HFF-Myc (cell line): ENCODE measurements at regions not wholly inside any gene's neighbourhood (a gene's known extent, or its start where the extent isn't known, plus 50 kb on each side); places are given as distances from the start of the nearest gene placed in this dataset.

Experiments
- DNase-seq: peaks from one replicate; pipeline ENCODE4 v3.0.0-alpha.2; 2011; ENCODE audit warnings: low read depth; ENCODE audit errors: extremely low read depth
- H3K4me3 ChIP-seq: replicated peaks from 2 replicates; pipeline ENCODE4 v1.5.1; 2011; ENCODE audit warnings: low read depth, mild to moderate bottlenecking, control low read depth, low read length
- TF ChIP-seq, protein P1 (sequence below): IDR thresholded peaks from 2 replicates; pipeline ENCODE4 v1.5.1; 2012; ENCODE audit warnings: mild to moderate bottlenecking, low read depth, low read length, control low read depth; ENCODE audit errors: missing control alignments

DNA sequence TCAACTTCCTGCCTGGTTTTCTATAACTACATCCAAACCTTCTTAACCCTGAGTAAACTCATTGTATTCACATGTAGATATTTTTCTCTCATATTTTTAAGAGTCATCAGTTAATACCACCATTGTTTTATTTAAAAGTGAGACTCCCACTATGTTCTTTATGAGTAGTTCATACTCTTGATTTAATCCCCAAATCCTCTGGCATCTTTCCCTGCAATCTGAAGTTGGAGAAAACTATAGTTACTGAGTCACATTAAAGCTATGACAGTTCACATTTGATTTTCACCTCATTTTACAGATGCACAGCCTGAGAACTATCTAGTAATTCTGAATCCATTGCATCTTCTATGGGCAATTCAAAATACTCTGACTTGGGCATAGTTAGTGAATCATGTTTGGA lies 1358.7 kb upstream of the NRXN1 start:
- no peak overlapping the region for H3K4me3 ChIP-seq
- no peak for DNase-seq
- TF ChIP-seq, protein P1, sequence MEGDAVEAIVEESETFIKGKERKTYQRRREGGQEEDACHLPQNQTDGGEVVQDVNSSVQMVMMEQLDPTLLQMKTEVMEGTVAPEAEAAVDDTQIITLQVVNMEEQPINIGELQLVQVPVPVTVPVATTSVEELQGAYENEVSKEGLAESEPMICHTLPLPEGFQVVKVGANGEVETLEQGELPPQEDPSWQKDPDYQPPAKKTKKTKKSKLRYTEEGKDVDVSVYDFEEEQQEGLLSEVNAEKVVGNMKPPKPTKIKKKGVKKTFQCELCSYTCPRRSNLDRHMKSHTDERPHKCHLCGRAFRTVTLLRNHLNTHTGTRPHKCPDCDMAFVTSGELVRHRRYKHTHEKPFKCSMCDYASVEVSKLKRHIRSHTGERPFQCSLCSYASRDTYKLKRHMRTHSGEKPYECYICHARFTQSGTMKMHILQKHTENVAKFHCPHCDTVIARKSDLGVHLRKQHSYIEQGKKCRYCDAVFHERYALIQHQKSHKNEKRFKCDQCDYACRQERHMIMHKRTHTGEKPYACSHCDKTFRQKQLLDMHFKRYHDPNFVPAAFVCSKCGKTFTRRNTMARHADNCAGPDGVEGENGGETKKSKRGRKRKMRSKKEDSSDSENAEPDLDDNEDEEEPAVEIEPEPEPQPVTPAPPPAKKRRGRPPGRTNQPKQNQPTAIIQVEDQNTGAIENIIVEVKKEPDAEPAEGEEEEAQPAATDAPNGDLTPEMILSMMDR: no peak

DNA sequence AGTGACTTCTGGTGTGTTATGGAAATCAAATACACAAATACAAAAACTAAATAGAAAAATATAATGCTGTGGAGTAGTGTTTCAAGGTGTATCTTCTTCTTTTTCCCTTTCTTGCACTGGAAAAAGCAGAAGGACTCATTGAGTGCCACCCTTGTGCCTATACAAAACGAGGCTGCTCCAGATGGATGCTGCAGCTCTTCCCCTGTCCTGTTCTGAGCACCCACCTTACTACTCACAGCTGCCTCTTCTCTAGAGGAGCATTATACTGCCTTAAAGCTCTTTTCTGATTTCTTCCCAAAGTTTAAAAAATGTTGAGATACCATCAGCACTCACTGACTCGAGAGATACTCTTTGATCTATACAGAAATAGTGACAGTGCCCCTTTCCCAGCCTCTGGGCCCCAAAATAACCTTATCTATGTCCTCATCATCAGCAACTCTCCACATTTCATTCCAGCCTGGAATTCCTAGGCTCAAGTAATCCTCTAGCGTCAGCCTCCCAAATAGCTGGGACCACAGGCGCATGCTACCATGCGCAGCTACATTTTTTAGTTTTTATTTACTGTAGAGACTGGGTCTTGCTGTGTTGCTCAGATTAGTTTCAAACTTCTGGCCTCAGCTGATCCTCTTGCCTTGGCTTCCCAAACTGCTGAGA lies 1356.1 kb upstream of the NRXN1 start:
- no peak overlapping the region for H3K4me3 ChIP-seq
- DNase-seq: no peak
- TF ChIP-seq, protein P1: no peak

DNA sequence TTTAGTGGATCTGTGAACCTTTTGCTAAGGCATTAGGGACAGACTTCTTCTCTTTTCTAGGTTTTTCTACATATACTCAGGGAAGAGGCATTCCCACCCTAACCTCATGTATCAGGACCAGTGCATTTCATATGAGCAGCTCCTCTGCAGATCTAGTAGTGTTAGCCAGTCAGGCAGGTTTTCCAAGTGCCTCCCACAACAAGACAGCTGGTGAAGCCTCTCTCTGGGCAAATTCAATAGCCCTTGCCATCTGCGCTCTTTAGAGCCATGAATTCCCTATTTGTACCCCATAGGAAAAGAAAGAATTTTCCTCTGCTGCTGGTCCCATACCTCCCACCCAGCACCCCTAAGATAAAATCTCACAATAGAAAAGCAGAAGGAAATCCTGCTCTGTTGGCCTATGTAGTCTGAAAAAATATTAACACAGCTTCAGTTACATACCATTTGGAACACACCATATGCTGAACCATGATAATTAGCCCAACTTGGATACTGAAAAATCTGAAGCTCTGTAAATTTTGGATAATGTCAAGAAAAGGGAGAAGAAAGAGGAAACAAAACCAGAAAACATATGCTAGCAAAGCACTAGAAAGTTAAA lies 1354.6 kb upstream of the NRXN1 start:
- no peak for DNase-seq
- no peak overlapping the region for H3K4me3 ChIP-seq
- TF ChIP-seq, protein P1: no peak

DNA sequence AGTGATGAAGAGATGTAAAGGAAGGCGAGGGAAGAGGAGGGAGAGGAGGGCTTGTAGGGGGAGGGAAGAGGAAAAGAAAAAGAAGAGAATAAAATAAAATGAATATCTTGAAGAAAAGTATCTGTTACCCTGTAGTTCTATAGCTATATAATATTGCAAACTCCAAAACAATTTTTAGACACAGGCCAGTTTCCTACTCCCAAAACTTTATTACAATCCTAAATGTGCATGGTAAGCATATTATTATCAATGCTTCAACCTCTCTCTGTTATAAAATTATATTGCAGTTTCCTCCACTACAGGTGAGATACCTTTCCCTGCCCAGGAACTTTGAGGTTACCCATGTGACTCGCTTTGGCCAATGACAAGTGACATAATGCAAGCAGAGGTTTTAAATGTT lies 1351.6 kb upstream of the NRXN1 start:
- no peak overlapping the region for H3K4me3 ChIP-seq
- TF ChIP-seq, protein P1: no peak
- DNase-seq: no peak

DNA sequence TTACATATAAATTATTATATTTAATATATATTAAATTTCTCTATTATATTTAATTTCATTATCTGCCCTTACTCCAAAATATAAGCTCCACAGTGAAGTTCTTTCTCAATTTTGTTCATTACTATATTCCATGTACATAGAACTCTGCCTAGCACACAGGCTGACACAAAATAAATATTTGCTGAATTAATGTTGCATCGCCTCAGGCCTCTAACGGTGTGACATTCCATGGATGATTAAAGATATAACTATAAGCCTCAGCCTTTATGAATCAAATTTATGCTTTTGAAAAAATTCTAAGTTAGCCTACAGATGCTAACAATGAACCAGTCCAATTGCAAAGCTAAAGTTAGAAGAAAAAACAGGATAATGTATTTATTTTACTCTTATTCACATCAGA lies 1337.2 kb upstream of the NRXN1 start:
- no peak overlapping the region for H3K4me3 ChIP-seq
- no peak for DNase-seq
- TF ChIP-seq, protein P1: no peak

DNA sequence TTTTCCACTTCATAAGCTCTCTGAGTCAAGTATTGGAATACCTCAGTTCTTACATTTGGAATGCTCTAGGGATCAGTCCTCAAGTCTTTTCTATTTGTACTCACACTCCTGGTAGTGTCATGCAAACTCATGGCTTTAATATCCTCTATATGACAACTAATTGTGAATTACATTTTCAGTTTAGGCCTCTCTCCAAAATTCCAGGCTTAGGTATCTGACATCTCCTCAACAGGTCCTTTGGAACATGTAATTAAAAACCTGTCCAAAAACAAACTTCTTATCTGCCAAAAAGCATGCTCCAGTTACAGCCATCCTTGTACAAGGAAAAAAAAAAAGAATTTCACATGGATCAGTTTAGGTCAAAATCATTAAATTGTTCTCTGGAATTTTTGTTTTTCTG lies 1336.2 kb upstream of the NRXN1 start:
- H3K4me3 ChIP-seq: no peak overlapping the region
- no peak for DNase-seq
- TF ChIP-seq, protein P1: no peak
